KBM-7 (cell line): ENCODE measurements at regions not wholly inside any gene's neighbourhood (a gene's known extent, or its start where the extent isn't known, plus 50 kb on each side); places are given as distances from the start of the nearest gene placed in this dataset.

Experiments used
- DNase-seq: peaks from one replicate; pipeline ENCODE4 v3.0.0-alpha.2; 2015
- in situ Hi-C: fragments of 300-500 bp; cut with MboI; formaldehyde crosslinking; loops from 2 replicates; pipeline ENCODE4 v1.14.3; 2020; ENCODE audit warnings: low sequenced_read_pairs, low pct_unique_long_range_greater_than_20kb, mixed read lengths

DNA sequence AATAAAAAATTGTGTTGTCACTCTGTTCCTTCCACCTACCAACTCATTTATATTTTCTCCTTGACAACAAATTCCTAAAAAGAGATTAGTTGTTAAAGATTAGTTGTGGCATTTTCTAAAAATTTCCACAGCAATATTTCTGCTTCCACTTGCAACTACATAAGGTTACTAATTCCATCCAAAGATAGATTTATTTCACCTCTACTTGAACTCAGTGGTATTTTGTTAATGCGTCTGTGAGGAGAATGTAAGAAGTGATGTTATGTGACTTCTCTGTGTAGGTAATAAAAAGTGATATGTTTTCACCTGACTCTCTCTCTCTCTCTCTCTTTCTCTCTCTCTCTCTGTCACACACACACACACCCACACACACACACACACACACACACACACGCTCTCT lies 1104.8 kb downstream of the AMY1C start:
- DNase-seq = no peak
- in situ Hi-C loops = no loop called here

DNA sequence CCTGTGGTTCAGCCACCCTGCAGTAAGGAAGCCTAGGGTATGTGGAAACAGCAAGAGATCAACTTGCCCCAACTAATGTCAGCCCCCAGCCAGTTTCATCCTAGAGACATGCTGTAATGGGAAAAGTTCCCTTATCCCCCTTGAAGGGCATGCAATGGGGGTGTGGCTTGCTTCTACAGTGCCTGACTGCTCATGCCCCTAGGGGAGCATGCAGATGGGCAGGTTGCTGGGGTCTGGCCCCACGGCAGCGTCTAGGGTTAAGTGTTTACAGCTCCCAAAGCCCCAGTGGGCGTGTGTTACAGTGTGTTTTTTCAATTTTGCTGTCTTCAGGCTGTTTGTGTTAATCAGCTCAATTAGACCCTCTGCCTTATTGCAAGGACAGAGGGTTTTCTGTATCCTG lies 1105.9 kb downstream of the AMY1C start:
- in situ Hi-C loops = no loop called here
- DNase-seq = no peak

- no peak for DNase-seq
- in situ Hi-C loops = no loop called here
These were observed 1106.4 kb downstream of the AMY1C start for GRCh38 chr1:104856091-104856490.

- in situ Hi-C loops = no loop called here
- no peak for DNase-seq
These were observed 1106.8 kb downstream of the AMY1C start for GRCh38 chr1:104856518-104856917.

DNA sequence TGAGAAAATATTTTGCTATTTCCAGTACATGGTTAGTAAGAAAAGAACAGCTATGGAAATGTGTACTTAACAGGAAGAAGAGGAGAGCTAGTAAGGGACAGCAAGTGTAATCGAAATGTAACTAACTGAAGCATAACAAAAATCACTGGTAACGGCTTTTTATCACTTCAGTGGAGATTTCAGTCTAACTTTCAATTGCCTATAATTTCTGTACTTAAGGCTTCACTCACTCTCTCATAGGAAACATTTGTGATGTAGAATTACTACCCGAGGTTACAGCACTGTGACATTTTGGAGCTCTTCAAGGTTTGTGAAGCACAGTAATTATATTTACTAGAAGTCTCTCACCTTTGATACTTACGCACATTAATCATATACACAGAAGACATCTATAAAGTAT lies 1119.1 kb downstream of the AMY1C start:
- no peak for DNase-seq
- in situ Hi-C loops = no loop called here

DNA sequence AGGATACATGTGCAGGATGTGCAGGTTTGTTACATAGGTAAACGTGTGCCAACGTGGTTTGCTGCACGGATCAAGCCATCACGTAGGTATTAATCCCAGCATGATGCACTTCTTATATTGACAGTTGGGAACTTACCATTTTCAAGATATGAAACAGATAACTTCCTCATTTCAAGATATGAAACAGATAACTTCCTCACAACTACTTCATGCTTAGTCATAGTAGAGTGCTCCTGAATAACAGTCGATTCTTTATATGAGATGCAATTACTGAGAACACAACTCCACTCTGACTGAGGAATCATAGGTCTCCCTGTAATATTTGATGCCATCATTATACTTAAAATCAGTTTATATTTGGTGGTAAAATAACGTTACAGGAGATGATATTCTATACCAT lies 1124.3 kb downstream of the AMY1C start:
- no peak for DNase-seq
- in situ Hi-C loops = no loop called here

GRCh38 chr1:104878203-104878909 lies 1128.7 kb downstream of the AMY1C start:
- in situ Hi-C loops = no loop called here
- DNase-seq = peak; percentile 10

DNA sequence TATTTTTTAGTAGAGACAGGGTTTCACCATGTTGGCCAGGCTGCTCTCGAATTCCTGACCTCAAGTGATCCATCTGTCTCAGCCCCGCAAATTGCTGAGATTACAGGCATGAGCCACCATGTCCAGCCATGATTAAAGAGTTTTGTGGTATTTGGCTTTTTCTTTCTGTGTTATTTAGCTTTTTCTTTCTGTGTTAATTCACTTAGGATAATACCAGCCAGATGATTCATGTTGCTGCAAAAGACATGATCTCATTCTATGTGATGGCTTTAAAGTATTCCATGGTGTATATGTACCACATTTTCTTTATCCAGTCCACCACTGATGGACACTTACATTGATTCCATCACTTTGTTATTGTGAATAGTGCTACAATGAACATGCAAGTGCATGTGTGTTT lies 1135.2 kb downstream of the AMY1C start:
- in situ Hi-C loops = no loop called here
- no peak for DNase-seq

- in situ Hi-C loops = no loop called here
These were observed 1155.6 kb downstream of the AMY1C start for GRCh38 chr1:104905322-104905721.

DNA sequence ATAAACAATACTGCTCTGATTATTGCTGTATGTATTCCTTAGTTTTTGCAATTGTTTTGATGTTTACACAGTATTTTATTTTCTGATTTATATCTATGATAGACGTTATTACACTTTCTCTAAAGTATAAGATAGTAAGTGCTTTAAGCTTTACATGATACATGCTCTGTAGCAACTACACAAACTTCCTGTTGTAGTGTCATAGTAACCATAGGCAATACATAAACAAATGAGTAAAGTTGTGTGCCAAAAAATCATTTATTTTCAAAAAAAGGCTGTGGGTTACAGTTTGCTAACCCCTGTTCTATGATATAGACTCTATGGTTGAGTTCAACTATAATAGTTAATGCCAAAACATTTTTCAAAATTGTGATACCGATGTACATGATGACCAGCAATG lies 1156.4 kb downstream of the AMY1C start:
- no peak for DNase-seq
- in situ Hi-C loops = no loop called here

More at GRCh38 chr1:104905322-104905721, 1155.6 kb downstream of the AMY1C start:
- no peak for DNase-seq

- in situ Hi-C loops = no loop called here
- no peak for DNase-seq
These were observed 1169.5 kb downstream of the AMY1C start for GRCh38 chr1:104919188-104919587.

DNA sequence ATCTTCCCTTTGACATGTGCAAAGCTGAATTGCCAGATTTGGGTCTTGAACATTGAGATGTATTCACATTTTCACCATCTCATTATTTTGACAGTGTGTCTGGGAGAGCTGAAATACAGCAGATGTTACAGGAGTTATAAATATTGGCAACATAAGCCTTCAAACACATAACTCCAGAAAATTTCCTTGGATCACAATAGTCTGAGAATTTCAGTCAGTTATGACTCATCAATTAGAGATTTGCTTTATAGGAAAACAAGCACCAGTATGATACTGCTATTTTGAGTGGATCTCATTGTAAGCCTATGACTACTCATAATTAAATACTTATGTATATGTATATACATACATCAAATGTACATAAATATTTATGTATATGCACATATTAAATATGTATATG lies 1171.8 kb downstream of the AMY1C start:
- no peak for DNase-seq
- in situ Hi-C loops = no loop called here

- no peak for DNase-seq
- in situ Hi-C loops = no loop called here
These were observed 1173.4 kb downstream of the AMY1C start for GRCh38 chr1:104923075-104923474.

GRCh38 chr1:104929280-104929679 lies 1179.6 kb downstream of the AMY1C start:
- in situ Hi-C loops = no loop called here
- no peak for DNase-seq

DNA sequence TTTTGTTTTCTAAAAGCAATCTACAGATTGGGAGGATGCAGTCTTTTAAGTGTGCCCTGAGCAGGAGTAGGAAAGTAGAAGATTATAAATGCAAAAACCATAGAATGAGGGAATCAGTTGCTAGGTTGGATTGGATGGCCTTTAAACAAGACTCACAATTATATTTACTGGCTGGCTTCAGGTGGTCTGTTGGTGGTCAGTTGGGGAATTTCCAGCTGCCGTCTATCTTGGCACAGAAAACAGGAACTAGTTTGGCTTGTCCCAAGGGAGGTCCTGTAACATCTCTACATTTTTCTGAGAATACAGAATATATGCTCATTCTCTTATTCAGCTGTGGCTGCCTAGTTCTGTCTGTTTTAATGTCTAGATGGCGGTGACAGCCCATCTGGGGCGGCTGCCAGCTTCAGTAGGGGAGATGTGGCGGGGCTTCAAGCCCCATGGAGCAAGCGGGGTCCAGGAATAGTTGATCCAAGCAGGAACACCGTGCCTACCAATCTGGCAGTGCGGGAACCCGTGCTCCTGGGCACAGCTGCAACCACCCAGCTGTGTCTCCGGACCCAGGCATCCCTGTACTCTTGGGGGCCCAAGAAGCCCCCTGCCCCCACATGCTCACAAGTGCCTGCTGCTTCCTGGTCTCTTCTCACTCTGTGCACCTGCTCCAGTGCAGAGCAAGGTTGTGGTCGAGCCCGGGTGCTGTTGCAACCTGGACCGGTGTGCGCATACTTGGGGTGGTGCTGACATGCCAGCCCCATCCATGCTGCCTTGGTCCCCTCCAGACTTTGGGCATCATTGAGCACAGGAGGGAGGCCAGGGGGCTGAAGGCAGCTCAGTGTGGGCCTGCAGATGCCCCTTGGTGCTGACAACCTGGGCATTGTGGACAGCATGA lies 1182.6 kb downstream of the AMY1C start:
- in situ Hi-C loops = no loop called here

DNA sequence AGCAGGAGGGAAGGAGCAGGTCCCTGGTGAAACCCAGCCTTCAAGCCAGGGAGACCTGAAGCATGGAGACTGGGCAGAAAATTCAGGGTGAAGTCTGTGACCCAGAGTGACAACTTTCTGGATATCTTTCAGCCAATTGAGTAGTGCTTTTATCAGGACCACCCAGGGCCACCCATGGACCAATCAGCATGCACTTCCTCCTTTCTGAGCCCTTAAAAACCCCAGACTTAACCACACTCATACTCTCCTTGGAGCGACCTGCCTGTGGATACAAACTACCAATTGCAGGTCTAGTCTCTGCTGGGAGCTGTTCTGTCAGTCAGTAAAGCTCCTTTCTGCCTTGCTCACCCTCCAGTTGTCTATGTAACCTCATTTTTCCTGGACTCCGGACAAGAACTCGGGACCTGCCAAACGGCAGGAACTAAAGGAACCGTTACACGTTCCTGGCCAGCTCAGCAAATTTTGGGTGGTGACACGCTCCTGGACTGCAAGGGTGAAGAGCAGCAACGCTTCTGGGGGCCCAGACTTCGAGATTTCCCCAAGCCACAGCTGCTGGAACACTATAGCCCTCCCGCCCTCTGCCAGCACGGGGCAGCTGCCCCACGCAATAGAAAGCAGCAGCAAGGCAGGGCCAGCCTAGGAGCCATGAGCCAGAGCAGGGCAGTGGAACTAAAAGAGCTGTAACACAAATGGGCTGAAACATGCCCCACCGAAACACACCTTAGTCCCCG lies 1183.4 kb downstream of the AMY1C start:
- DNase-seq = peak; percentile 23
- in situ Hi-C loops = no loop called here

More for the DNA sequence above, 1182.6 kb downstream of the AMY1C start:
- DNase-seq = peak; percentile 18

GRCh38 chr1:104933846-104934245 lies 1184.1 kb downstream of the AMY1C start:
- no peak for DNase-seq
- in situ Hi-C loops = no loop called here

GRCh38 chr1:104945406-104945805 lies 1195.7 kb downstream of the AMY1C start:
- DNase-seq = no peak
- in situ Hi-C loops = no loop called here

DNA sequence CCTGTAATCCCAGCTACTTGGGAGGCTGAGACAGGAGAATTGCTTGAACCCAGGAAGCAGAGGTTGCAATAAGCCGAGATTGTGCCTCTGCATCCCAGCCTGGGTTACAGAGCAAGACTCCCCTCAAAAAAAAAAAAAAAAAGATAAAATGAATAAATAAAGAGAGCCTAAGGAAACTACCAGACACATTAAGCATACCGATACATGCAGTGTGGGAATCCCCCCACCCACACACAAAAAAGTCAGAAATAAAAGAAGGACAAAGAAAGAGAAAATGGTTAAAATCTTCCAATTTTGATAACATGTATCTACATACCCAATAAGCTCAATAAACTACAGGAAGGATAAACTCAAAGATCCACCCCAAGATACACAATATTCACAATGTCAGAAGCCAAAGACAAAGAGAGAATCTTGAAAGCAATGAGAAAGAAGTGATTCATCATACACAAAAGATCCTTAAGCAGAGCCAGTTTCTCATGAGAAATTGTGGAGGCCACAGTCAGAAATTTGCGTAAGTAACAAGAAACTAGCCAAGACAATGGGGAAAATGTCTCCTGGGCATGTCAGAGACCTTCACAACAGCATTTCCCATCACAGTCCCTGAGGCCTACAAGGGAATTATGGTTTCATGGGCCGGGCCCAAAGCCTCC lies 1197.0 kb downstream of the AMY1C start:
- in situ Hi-C loops = no loop called here

More for the DNA sequence above, 1197.0 kb downstream of the AMY1C start:
- no peak for DNase-seq
